HUES48 (cell line): ENCODE measurements at regions not wholly inside any gene's neighbourhood (a gene's known extent, or its start where the extent isn't known, plus 50 kb on each side); places are given as distances from the start of the nearest gene placed in this dataset.
A peak's percentile ranks its signal among the peaks of the same experiment; 100 is the strongest.

Source experiments
- H3K27ac ChIP-seq: one replicate; pipeline ENCODE4 v1.7.0; 2013; ENCODE audit warnings: low read depth, low read length, inconsistent platforms
- H3K27me3 ChIP-seq: 2 replicates; pipeline ENCODE4 v1.6.1; 2013; ENCODE audit warnings: mild to moderate bottlenecking, low read length; ENCODE audit not compliant: control insufficient read depth, insufficient read depth
- H3K36me3 ChIP-seq: 2 replicates; pipeline ENCODE4 v1.6.1; 2013; ENCODE audit warnings: low read length; ENCODE audit not compliant: control insufficient read depth, insufficient read depth
- H3K4me1 ChIP-seq: 2 replicates; pipeline ENCODE4 v1.6.1; 2013; ENCODE audit warnings: mild to moderate bottlenecking, low read length; ENCODE audit not compliant: control insufficient read depth, insufficient read depth
- H3K4me3 ChIP-seq: 2 replicates; pipeline ENCODE4 v1.5.1; 2013; ENCODE audit warnings: mild to moderate bottlenecking, low read depth, low read length
- H3K9ac ChIP-seq: 2 replicates; pipeline ENCODE4 v1.6.1; 2013; ENCODE audit warnings: mild to moderate bottlenecking, low read depth, low read length, moderate library complexity
- H3K9me3 ChIP-seq: 2 replicates; pipeline ENCODE4 v1.6.1; 2013; ENCODE audit warnings: low read length; ENCODE audit not compliant: control insufficient read depth, insufficient read depth

GRCh38 chr4:60296386-60296785 is 903.7 kb upstream of the ADGRL3 start:
- no peak overlapping the region for H3K9ac ChIP-seq
- H3K36me3 ChIP-seq: no peaks in the 10 kb centered on the region

GRCh38 chr4:60313611-60314178 is 886.4 kb upstream of the ADGRL3 start:
- peak overlapping the region; percentile 42 for H3K27ac ChIP-seq

More at GRCh38 chr4:60296386-60296785, 903.7 kb upstream of the ADGRL3 start:
- H3K4me3 ChIP-seq: no peak overlapping the region
- no peaks in the 10 kb centered on the region for H3K27me3 ChIP-seq
- no peak overlapping the region for H3K27ac ChIP-seq
- no peaks in the 10 kb centered on the region for H3K9me3 ChIP-seq
- H3K4me1 ChIP-seq: no peaks in the 10 kb centered on the region

GRCh38 chr4:60314416-60314815 is 885.7 kb upstream of the ADGRL3 start:
- Histone ChIP-seq H3K27me3 (no peaks in the 10 kb centered on the region), H3K36me3 (no peaks in the 10 kb centered on the region), H3K4me3 (no peak overlapping the region), H3K9me3 (no peaks in the 10 kb centered on the region; the same call in 1 of the 2 replicates), H3K27ac (peak overlapping the region; percentile 3), H3K9ac (no peak overlapping the region), H3K4me1 (no peaks in the 10 kb centered on the region)

More at GRCh38 chr4:60313611-60314178, 886.4 kb upstream of the ADGRL3 start:
- Histone ChIP-seq H3K9me3 (no peaks in the 10 kb centered on the region; the same call in 1 of the 2 replicates), H3K9ac (no peak overlapping the region), H3K4me1 (no peaks in the 10 kb centered on the region), H3K4me3 (no peak overlapping the region), H3K27me3 (no peaks in the 10 kb centered on the region), H3K36me3 (no peaks in the 10 kb centered on the region)

GRCh38 chr4:60315586-60315985 is 884.5 kb upstream of the ADGRL3 start:
- H3K4me3 ChIP-seq: no peak overlapping the region
- H3K9ac ChIP-seq: no peak overlapping the region
- H3K27ac ChIP-seq: no peak overlapping the region

GRCh38 chr4:60326735-60327134 is 873.4 kb upstream of the ADGRL3 start:
- Histone ChIP-seq H3K4me1 (no peaks in the 10 kb centered on the region), H3K36me3 (no peaks in the 10 kb centered on the region), H3K4me3 (no peak overlapping the region), H3K27ac (no peak overlapping the region), H3K9me3 (no peaks in the 10 kb centered on the region), H3K27me3 (no peaks in the 10 kb centered on the region), H3K9ac (no peak overlapping the region)

More at GRCh38 chr4:60315586-60315985, 884.5 kb upstream of the ADGRL3 start:
- H3K27me3 ChIP-seq: no peaks in the 10 kb centered on the region
- no peaks in the 10 kb centered on the region for H3K36me3 ChIP-seq
- no peaks in the 10 kb centered on the region; the same call in 1 of the 2 replicates for H3K9me3 ChIP-seq
- H3K4me1 ChIP-seq: no peaks in the 10 kb centered on the region

- H3K9me3 ChIP-seq: no peaks in the 10 kb centered on the region
- H3K27me3 ChIP-seq: no peaks in the 10 kb centered on the region
- no peak overlapping the region for H3K27ac ChIP-seq
- no peaks in the 10 kb centered on the region for H3K4me1 ChIP-seq
- no peak overlapping the region for H3K4me3 ChIP-seq
- no peak overlapping the region for H3K9ac ChIP-seq
- no peaks in the 10 kb centered on the region for H3K36me3 ChIP-seq
Observed at GRCh38 chr4:60327651-60328050, 872.5 kb upstream of the ADGRL3 start.

- H3K4me3 ChIP-seq: no peak overlapping the region
- no peaks in the 10 kb centered on the region for H3K9me3 ChIP-seq
- H3K4me1 ChIP-seq: no peaks in the 10 kb centered on the region
- H3K9ac ChIP-seq: no peak overlapping the region
- no peak overlapping the region for H3K27ac ChIP-seq
- H3K36me3 ChIP-seq: no peaks in the 10 kb centered on the region
- H3K27me3 ChIP-seq: no peaks in the 10 kb centered on the region
Observed at GRCh38 chr4:60344908-60345307, 855.2 kb upstream of the ADGRL3 start.

- no peak overlapping the region for H3K27ac ChIP-seq
- H3K4me1 ChIP-seq: no peaks in the 10 kb centered on the region
- H3K9me3 ChIP-seq: no peaks in the 10 kb centered on the region
- H3K27me3 ChIP-seq: no peaks in the 10 kb centered on the region
- H3K4me3 ChIP-seq: no peak overlapping the region
- H3K36me3 ChIP-seq: no peaks in the 10 kb centered on the region
- H3K9ac ChIP-seq: no peak overlapping the region
Observed at GRCh38 chr4:60345392-60345791, 854.7 kb upstream of the ADGRL3 start.

GRCh38 chr4:60359746-60360367 is 840.3 kb upstream of the ADGRL3 start:
- no peaks in the 10 kb centered on the region for H3K4me1 ChIP-seq

GRCh38 chr4:60365176-60365575 is 835.0 kb upstream of the ADGRL3 start:
- Histone ChIP-seq H3K27ac (no peak overlapping the region), H3K4me3 (no peak overlapping the region), H3K9ac (no peak overlapping the region), H3K36me3 (no peaks in the 10 kb centered on the region), H3K4me1 (peaks cover 4% of the 10 kb centered on the region; the same call in 1 of the 2 replicates), H3K9me3 (no peaks in the 10 kb centered on the region), H3K27me3 (no peaks in the 10 kb centered on the region)

More at GRCh38 chr4:60359746-60360367, 840.3 kb upstream of the ADGRL3 start:
- no peak overlapping the region for H3K9ac ChIP-seq
- H3K36me3 ChIP-seq: no peaks in the 10 kb centered on the region
- no peaks in the 10 kb centered on the region for H3K9me3 ChIP-seq
- no peak overlapping the region for H3K27ac ChIP-seq
- no peak overlapping the region for H3K4me3 ChIP-seq
- H3K27me3 ChIP-seq: no peaks in the 10 kb centered on the region

GRCh38 chr4:60366661-60367060 is 833.5 kb upstream of the ADGRL3 start:
- Histone ChIP-seq H3K27ac (no peak overlapping the region), H3K9me3 (no peaks in the 10 kb centered on the region), H3K27me3 (no peaks in the 10 kb centered on the region), H3K4me3 (no peak overlapping the region), H3K36me3 (no peaks in the 10 kb centered on the region), H3K4me1 (peaks cover 4% of the 10 kb centered on the region; the same call in 1 of the 2 replicates), H3K9ac (no peak overlapping the region)
